ENCODE measurements at regions not wholly inside any gene's neighbourhood (a gene's known extent, or its start where the extent isn't known, plus 50 kb on each side); places are given as distances from the start of the nearest gene placed in this dataset.

- TF ChIP-seq FOXK2 (IDR thresholded peaks at IDR 0.05) (no peak), SUZ12 (IDR thresholded peaks at IDR 0.05) (no peak), L3MBTL2 (conservative IDR thresholded peaks at IDR 0.05) (no peak), BHLHE40 (IDR thresholded peaks at IDR 0.05; ENCODE audit: borderline replicate concordance) (no peak), ARNT (IDR thresholded peaks at IDR 0.05) (no peak), HDGF (IDR thresholded peaks at IDR 0.05; ENCODE audit: borderline replicate concordance) (no peak), ZNF384 (IDR thresholded peaks at IDR 0.05) (no peak)
These were observed 135.9 kb upstream of the DTNBP1 start for GRCh38 chr6:15798533-15799255.

Measured in HEK293T (cell line).